HG02884 (cell line): ENCODE measurements at regions not wholly inside any gene's neighbourhood (a gene's known extent, or its start where the extent isn't known, plus 50 kb on each side); places are given as distances from the start of the nearest gene placed in this dataset.
"Not testable (repeated sequence)": the region's sequence is repeated elsewhere in the genome, so short reads cannot be mapped to it uniquely, and the experiment has no call there.

Source experiments
- ATAC-seq: cut with Tn5 transposase; IDR thresholded peaks from one replicate; pipeline ENCODE4 v1.9.1; 2021; ENCODE audit warnings: mild to moderate bottlenecking, moderate library complexity; ENCODE audit not compliant: unreplicated experiment

DNA sequence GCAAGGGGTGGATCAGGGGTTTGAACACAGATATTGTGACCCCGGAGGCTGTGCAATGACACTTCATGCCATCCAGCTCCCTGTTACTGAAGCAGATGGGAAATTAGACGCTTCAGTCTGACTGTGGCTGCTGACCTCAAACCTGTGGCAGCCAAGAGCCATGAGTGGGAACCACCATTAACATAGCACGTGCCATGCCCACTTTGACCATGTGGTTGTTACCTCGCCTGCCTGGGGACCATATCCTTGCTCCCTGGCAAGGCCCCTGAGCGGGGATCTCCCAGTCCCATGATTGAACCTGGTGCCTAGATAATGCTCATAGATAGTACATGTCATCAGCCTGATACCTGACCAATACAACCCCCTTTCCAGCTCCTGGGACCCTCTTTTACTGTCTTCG lies 68.9 kb downstream of the CYP26B1 start:
- no peak for ATAC-seq

DNA sequence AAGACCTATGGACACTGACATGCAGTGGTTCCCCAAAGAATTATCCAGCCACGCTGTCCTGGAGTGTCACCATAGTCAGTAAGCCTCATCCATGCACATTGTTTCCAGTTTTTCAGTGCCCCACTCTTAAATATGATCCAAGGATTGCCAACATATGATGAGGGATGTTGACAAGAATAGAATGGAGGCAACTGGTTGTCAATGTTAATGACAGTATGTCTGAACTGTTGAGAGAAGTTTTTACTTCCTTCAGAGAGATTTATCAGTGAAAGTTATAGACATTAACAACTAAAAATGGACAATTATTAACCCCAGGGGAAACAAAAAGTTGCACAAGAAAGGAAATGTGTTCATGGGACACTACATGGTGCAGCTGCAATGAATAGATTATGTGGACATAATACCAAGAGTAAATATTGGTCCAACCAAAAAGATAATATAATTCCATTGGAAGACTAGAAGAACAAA lies 69.9 kb downstream of the CYP26B1 start:
- no peak for ATAC-seq

DNA sequence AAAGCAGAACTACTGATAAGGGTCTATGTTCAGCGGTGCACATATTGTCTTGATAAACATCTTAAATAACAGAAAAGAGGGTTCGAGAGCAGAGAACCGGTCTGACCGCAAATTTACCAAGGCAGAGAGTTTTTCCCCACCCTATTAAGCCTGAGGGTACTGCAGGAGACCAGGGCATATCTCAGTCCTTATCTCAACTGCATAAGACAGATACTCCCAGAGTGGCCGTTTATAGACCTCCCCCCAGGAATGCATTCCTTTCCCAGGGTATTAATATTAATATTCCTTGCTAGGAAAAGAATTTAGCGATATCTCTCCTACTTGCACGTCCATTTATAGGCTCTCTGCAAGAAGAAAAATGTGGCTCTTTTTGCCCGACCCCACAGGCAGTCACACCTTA lies 74.3 kb downstream of the CYP26B1 start:
- not testable (repeated sequence) for ATAC-seq

DNA sequence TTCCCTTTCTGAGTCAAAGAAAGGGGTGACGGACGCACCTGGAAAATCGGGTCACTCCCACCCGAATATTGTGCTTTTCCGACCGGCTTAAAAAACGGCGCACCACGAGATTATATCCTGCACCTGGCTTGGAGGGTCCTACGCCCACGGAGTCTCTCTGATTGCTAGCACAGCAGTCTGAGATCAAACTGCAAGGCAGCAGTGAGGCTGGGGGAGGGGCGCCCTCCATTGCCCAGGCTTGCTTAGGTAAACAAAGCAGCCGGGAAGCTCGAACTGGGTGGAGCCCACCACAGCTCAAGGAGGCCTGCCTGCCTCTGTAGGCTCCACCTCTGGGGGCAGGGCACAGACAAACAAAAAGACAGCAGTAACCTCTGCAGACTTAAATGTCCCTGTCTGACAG lies 83.5 kb downstream of the CYP26B1 start:
- not testable (repeated sequence) for ATAC-seq

DNA sequence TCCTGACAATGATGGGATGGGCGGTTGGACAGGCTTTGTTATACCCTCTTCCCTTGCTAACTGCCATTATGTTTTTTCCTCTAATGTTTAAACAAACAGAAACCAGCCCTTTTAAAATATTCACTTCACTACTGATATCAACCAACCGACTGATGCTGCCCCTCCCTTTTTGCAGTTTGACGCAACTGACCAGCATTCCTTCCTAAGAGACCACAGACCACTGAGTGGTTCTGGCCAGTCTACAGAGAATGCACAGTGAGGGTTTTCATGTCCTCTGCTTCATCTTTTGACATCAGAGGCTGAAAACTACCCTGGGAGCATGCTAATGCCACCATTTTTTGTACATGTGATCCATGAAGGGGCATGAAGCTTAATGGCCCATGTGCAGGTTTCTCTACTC lies 85.3 kb downstream of the CYP26B1 start:
- ATAC-seq: no peak

- ATAC-seq: no peak
Measured at GRCh38 chr2:72057308-72057707, 90.4 kb downstream of the CYP26B1 start.

- no peak for ATAC-seq
Measured at GRCh38 chr2:72051971-72052505, 95.6 kb downstream of the CYP26B1 start.

DNA sequence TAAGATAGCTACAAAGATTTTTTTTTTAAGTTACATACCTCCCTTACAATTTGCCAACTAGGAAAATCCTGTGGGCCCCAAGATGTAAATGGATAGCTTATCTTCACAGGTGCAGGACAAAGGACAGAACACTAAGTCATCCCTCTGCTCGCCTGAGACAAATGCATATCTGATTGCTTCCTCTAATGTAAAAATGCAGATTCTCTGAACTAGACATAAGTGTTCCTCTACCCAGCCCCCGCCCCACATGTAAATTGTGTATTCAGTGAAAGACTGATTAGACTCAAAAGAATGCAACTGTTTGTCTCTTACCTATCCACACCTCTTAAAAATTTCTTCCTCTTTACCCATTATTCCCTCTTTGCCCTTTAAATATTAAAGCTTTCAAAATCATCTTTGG lies 96.5 kb downstream of the CYP26B1 start:
- ATAC-seq: no peak

DNA sequence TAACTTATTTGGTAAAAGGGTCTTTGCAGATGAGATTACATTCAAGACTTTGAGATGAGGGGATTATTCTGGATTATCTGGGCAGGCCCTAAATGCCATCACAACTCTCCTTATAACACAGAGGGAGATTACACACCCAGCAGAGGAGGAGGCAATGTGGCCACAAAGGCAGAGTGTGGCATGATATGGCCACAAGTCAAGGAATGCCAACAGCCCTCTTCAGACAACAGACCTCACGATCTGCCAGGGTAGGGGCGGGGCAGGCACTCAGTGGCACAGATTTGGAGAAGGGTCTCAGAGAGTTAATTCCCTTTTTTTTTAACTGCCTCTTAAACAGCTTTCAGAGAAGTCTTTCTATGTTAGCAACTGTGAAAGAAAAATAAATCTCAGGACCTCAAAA lies 96.9 kb downstream of the CYP26B1 start:
- ATAC-seq: no peak

GRCh38 chr2:72048881-72049477 lies 98.7 kb downstream of the CYP26B1 start:
- no peak for ATAC-seq

DNA sequence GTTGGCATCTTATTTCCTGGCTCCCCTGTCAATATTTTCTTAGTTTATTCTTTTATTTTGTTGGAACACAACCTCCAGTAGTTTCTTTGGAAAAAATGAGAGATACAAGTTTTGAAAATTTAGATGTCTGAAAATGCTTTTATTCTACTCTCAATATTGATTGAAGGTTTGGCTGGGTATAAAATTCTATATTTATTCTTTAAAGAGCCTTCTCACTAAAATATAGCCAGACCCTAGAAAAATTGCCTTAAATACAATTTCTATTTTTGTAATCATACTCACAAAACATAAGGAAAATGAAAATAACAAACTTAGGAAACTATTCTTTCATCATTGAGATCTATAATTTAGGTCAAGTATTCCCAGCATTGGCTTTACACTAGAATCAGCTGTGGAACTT lies 103.7 kb downstream of the CYP26B1 start:
- ATAC-seq: no peak

DNA sequence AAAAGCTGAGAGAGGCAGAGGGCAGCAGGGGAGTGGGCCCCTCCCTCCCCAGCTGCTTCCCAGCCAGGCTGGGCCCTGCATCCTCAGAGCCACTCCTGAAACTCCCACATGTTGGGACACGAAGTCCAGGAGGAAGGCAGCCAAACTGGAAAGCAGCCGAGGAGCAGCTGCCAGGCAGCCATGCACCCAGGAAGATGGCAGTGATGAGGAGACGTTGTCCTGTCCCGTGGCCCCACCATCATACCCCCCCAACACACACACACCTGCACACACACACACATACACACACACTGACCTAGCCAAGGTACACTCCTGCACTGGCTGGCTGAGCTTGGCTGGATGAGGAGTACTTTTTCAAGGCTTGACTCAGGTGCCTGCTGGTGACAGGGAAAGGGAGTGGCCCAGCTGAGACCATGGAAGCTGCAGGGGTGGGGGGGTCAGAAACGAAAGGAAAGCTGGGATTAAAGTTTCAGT lies 106.0 kb downstream of the CYP26B1 start:
- no peak for ATAC-seq

DNA sequence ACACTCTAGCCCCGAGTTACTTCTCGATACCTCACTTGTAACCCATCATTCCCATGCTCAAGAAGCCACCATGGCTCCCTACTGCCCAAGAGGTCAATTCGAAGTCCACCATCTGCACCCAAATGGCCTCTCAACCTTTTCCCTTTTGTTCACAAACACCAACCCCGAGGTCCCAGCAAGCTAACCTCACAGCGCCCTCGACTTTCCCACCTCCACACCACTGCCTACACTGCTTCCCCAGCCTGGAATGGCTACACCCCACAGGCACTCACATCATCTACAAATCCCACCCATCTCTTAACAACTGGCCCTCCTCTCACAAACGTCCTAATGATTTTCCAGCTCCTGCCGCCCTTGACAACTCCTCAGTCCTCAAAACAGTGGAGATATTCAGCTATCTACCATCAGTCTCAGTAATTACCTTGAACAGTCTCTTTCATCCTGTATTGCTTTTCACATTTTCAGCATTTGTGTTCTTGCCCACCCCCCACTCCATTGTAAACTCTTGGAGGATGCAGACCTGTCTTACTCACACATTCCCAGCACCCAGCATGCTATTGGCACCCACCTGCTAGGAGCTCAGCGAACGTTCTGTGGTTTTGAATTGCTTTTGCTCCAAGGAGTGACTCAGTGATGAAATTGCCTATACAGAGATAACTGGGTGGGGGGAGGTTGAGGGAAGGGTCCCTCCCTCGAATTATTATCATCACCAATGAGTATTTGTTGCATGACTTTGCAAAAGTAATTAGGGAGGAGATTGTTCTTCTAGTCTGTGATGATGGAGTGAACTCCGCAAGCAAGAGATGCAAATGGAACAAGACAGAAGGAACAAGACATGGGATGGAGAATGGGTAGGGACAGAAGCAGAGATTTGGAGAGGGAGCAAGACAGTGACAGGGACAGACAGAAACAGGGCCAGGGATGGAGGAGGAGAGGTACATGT lies 106.8 kb downstream of the CYP26B1 start:
- ATAC-seq: no peak

- ATAC-seq: no peak
Measured at GRCh38 chr2:72038524-72038923, 109.1 kb downstream of the CYP26B1 start.

- no peak for ATAC-seq
Measured at GRCh38 chr2:72037261-72037666, 110.4 kb downstream of the CYP26B1 start.

GRCh38 chr2:72036595-72036994 lies 111.1 kb downstream of the CYP26B1 start:
- no peak for ATAC-seq

GRCh38 chr2:72036173-72036545 lies 111.5 kb downstream of the CYP26B1 start:
- no peak for ATAC-seq

DNA sequence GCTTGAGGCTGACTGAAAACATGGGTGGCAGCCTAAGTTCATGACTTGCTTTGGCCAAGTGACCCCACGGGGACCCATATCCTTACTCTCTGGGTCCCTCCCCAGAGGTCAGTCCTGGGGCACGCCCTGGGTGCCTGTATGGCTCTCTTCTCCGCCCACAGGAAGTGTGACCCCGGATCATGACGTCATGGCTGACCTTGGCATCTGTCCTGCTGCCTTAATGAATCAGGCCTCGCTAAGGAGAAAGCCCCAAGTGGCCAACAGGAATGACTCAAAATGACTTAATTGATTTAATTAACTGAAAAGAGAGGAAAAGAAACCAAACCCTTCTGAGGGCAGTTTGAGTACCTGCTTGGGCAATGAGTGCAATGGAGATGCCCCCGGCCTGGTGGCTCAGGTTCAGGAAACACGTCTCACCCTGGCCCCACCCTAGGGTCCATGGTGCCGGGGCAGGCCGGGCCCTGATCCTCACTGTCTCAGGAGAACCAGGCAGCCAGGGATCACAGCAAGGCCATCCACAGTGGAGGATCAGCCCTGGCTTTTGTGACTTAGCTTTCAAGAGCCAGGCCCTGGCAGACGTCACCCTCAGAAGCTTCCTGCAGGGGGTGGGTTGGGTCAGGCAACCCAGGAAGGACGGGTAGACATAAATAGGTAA lies 112.0 kb downstream of the CYP26B1 start:
- no peak for ATAC-seq

- ATAC-seq: no peak
Measured at GRCh38 chr2:72034353-72035095, 113.1 kb downstream of the CYP26B1 start.

DNA sequence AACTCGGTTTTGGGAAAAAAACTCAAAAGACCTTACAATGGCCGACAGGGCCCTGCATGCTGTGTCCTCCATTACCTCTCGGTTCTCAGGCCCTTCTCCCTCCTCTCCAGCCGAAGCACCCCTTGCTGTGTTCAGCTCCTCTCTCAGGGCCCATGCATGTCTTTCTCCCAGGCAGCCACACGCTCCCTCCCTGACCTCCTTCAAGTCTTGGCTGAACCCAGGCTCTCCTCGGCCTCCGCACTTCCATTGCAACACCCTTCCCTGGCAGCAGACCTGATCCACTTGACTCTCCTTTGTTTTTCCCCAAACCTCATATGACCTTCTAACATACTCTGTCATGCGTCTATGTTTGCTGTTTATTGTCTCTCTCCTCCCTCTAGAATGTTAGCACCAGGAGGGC lies 114.0 kb downstream of the CYP26B1 start:
- ATAC-seq: no peak
